ENCODE measurements at regions not wholly inside any gene's neighbourhood (a gene's known extent, or its start where the extent isn't known, plus 50 kb on each side); places are given as distances from the start of the nearest gene placed in this dataset.

GRCh38 chr10:8581521-8582225 lies 527.2 kb downstream of the GATA3 start:
- Histone ChIP-seq H3K27ac (no peak overlapping the region), H3K4me1 (no peaks in the 10 kb centered on the region), H3K9me3 (no peaks in the 10 kb centered on the region), H3K36me3 (no peaks in the 10 kb centered on the region), H3K27me3 (ENCODE audit: low read depth) (no peaks in the 10 kb centered on the region), H3K4me3 (no peak overlapping the region)
- no peak for TF ChIP-seq CTCF (IDR thresholded peaks at IDR 0.05)
- no peak for ATAC-seq
- DNase-seq = no peak
- intact Hi-C loops (cut with DNase I) = no loop called here

GRCh38 chr10:8583096-8583495 lies 528.6 kb downstream of the GATA3 start:
- no peaks in the 10 kb centered on the region for H3K36me3 ChIP-seq

GRCh38 chr10:8584666-8585065 lies 530.2 kb downstream of the GATA3 start:
- DNase-seq (no peak), ATAC-seq (no peak)
- intact Hi-C loops (cut with DNase I) = no loop called here
- Histone ChIP-seq H3K9me3 (no peaks in the 10 kb centered on the region), H3K27ac (no peak overlapping the region), H3K4me1 (no peaks in the 10 kb centered on the region), H3K27me3 (ENCODE audit: low read depth) (no peaks in the 10 kb centered on the region), H3K36me3 (no peaks in the 10 kb centered on the region), H3K4me3 (no peak overlapping the region)
- TF ChIP-seq CTCF (IDR thresholded peaks at IDR 0.05) = no peak

More at GRCh38 chr10:8583096-8583495, 528.6 kb downstream of the GATA3 start:
- DNase-seq (no peak), ATAC-seq (no peak)
- Histone ChIP-seq H3K9me3 (no peaks in the 10 kb centered on the region), H3K4me1 (no peaks in the 10 kb centered on the region), H3K27me3 (ENCODE audit: low read depth) (no peaks in the 10 kb centered on the region), H3K27ac (no peak overlapping the region), H3K4me3 (no peak overlapping the region)
- intact Hi-C loops (cut with DNase I) = no loop called here
- TF ChIP-seq CTCF (IDR thresholded peaks at IDR 0.05) = no peak

GRCh38 chr10:8586504-8586903 lies 532.0 kb downstream of the GATA3 start:
- H3K4me3 ChIP-seq = no peak overlapping the region
- DNase-seq = no peak
- H3K27me3 ChIP-seq (ENCODE audit: low read depth) = no peaks in the 10 kb centered on the region
- ATAC-seq = no peak
- no peak overlapping the region for H3K27ac ChIP-seq
- H3K4me1 ChIP-seq = no peaks in the 10 kb centered on the region
- no peaks in the 10 kb centered on the region for H3K36me3 ChIP-seq
- TF ChIP-seq CTCF (IDR thresholded peaks at IDR 0.05) = no peak
- H3K9me3 ChIP-seq = no peaks in the 10 kb centered on the region
- intact Hi-C loops (cut with DNase I) = no loop called here

- H3K4me1 ChIP-seq = no peaks in the 10 kb centered on the region
- H3K27ac ChIP-seq = no peak overlapping the region
- DNase-seq (no peak), ATAC-seq (no peak)
- H3K4me3 ChIP-seq = no peak overlapping the region
- intact Hi-C loops (cut with DNase I) = no loop called here
- no peak for TF ChIP-seq CTCF (IDR thresholded peaks at IDR 0.05)
- no peaks in the 10 kb centered on the region for H3K9me3 ChIP-seq
- no peaks in the 10 kb centered on the region for H3K27me3 ChIP-seq (ENCODE audit: low read depth)
- no peaks in the 10 kb centered on the region for H3K36me3 ChIP-seq
Observed at GRCh38 chr10:8588135-8588534, 533.6 kb downstream of the GATA3 start.
